NT2/D1 (cell line): ENCODE measurements at regions not wholly inside any gene's neighbourhood (a gene's known extent, or its start where the extent isn't known, plus 50 kb on each side); places are given as distances from the start of the nearest gene placed in this dataset.

Experiments used
- SUZ12 ChIP-seq: IDR thresholded peaks from 2 replicates; pipeline ENCODE4 v1.6.1; 2011; ENCODE audit not compliant: insufficient read length, insufficient read depth; ENCODE audit errors: extremely low read depth
- YY1 ChIP-seq: IDR thresholded peaks from 2 replicates; pipeline ENCODE4 v1.6.1; 2011; ENCODE audit not compliant: insufficient read length, insufficient read depth
- ZNF274 ChIP-seq: IDR thresholded peaks from 2 replicates; pipeline ENCODE4 v1.6.1; 2011; ENCODE audit warnings: mild to moderate bottlenecking, low read depth, low read length

- TF ChIP-seq SUZ12, result no peak
- no peak for TF ChIP-seq ZNF274
- no peak for TF ChIP-seq YY1
Observed at GRCh38 chr5:67413721-67414120, 217.1 kb upstream of the CD180 start.
